GM19025 (cell line): ENCODE measurements at regions not wholly inside any gene's neighbourhood (a gene's known extent, or its start where the extent isn't known, plus 50 kb on each side); places are given as distances from the start of the nearest gene placed in this dataset.
"Not testable (repeated sequence)": the region's sequence is repeated elsewhere in the genome, so short reads cannot be mapped to it uniquely, and the experiment has no call there.

ENCODE experiments used
- ATAC-seq: cut with Tn5 transposase; IDR thresholded peaks from one replicate; pipeline ENCODE4 v1.9.1; 2021; ENCODE audit warnings: mild to moderate bottlenecking, low read depth, moderate library complexity; ENCODE audit not compliant: unreplicated experiment

DNA sequence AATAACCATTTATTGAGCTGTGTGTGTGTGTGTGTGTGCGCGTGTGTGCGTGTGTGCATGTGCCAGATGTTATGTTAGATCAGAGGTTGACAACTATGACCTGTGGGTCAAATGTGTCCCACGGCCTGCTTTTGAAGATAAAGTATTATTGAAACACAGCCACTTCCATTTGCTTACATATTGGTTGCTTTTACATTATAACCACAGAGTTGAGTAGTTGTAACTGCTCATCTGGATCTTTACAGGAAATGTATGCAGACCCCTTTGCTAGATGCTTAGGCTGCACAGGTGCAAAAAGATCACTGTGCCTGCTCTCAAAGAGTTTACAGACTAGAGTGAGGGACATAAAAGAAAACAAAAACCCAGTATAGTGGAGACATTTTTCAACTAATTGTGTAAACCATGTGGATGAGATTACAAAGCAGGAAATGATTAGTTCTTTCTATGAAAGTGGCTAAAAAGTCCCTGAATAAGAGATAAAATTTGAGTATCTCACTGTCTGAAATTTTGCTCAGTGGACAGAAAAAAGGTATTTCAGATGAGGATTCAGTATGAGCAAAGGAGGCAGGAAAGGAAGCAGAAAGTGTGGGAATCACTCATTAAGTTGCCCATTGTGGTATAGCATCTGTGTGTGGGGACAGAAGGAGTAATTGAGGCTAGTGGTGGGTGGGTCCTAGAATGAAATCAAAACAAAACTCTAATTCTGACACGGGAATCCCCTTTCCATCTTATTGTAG lies 188.4 kb downstream of the PAH start:
- ATAC-seq: no peak

DNA sequence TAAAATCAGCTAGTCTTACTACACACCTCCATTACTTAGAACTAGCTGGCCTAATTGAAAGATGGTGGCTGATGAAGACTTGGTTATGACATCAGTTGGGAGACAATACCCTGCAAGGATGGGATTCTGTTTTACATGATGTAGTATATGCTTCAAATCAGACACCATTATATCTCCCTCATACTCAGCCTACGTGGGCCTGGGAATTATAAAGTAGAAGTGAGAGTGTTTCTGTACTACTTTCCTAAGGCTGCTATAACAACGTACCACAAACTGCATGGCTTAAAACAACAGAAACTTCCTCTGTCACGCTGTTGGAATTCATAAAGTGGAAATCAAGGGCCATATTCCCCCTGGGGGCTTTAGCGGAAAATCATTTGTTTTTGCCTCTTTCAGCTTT lies 190.4 kb downstream of the PAH start:
- ATAC-seq: no peak

DNA sequence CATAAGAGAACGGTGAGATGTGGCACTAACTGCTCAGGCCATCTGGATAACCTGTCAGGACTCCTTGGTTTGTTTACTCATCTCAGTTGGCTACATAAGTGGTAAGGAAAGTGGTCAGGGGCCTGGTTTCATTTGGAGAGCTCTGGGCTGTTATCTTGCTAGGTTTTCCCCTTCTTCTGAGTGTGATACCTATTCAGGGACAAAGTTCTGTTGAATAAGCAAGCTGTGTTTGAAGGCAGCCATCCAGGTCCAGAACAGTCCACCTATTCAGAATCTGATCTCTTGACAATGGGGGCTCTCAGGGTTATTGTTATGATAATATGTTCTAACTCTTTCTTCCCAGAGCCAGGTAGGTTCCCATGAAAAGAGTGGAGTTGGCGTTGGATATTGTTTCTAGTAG lies 194.9 kb downstream of the PAH start:
- no peak for ATAC-seq

DNA sequence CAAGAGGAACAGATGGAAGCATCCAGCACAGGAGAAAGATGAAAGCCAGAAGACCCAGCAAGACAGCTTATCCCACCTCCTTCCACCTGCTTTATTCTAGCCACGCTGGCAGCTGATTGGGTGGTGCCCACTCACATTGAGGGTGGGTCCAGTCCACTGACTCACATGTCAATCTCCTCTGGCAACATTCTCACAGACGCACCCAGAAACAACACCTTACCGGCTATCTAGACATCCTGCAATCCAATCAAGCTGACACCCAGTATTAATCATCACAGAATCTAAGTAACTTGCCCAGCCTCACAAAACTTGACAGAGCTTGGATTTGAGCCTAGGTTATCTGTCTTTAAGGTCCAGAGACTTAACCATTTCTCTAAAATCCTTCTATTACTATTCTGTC lies 208.9 kb downstream of the PAH start:
- no peak for ATAC-seq

DNA sequence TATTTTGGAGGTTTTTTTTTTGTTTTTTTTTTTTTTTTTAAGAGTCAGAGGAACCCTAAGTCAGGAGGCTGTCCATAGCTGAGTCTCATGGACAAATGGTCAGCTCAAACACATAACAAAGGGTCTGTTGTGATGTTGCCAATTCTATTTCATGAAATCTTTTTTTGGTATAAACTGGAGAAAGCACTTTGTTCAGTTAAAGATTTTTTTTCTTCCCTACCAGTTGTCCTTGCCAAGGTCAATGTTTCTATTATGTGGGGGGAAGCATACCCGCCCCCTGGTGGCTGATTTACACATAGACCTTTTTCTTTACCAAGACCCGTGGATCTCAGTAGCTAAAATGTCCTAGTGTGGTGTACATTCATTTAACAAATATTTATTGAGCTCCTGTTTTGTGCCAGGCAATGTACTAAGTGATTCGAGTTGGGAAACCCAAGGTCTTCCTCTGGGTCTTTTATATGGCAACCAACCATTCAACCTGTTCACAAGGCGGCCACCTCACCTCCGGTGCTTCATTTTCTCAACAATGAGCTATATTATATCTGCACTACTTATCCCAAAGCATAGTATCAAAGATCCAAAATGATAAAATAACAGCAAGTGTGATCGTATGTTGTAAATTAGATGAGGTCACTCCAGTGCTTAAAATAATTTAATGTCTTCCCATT lies 214.5 kb downstream of the PAH start:
- no peak for ATAC-seq

DNA sequence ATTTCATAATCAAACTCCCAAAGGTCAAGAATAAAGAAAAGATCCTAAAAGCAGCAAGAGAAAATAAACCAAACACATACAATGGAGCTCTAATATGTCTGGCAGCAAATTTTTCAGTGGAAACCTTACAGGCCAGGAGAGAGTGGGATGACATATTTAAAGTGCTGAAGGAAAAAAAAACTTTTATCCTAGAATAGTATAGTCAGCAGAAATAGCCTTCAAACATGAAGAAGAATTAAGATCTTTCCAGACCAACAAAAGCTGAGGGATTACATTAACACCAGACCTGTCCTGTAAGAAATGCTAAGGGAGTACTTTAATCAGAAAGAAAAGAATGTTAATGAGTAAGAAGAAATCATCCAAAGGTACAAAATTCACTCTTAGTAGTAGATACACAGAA lies 215.7 kb upstream of the IGF1 start:
- ATAC-seq: no peak

DNA sequence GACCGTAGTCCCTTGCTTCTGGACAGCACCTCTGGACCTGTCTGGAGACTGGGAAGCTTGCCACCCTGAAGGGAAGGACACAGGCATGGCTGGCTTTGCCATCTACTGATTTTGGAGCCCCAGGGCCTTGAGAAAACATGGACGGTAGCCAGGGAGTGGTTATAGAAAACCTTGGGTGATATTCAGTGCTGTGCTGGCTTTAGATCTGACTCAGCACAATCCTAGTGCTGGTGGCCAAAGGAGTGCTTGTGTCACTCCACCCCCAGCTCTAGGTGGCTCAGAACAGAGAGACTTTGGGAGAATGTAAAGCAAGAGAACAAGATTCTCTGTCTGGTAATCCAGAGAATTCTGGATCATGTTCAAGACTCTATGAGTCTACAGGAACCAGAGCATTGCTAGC lies 214.5 kb upstream of the IGF1 start:
- no peak for ATAC-seq

DNA sequence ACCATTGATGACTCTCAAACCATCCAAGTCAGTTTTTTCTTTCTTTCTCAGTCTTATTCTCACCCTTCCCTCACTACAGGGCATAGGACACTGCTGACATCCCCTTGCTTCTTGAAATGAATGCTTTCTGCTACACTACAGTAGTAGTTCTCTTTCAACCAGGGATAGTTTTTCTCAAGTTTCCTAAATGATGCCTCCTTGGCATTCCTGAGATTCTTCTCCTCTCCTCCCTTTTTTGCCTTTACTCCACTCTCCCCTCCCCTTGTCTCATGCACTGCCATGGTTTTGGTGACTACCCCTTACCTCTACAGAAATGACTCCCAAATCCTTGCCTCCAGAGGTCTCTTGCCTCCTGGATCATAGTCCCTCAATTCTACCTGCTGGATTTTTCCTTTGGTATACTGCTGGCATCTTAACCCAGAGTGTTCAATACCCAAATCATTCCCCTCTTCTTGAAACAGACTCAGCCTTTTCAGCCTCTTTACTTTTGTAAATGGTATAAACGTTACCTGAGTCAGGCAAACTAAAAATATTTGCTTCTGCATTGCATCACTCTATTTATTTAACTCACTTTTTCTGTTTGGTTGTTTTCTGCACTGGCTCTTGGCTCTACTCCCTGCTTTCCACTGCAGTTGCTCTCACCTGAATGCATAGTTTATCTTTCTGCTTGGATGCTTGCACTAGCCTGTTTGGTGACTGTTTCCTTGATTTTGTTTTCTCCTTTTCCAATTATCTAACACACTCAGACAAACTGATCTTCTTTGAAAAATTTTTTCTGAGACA lies 211.6 kb upstream of the IGF1 start:
- no peak for ATAC-seq

DNA sequence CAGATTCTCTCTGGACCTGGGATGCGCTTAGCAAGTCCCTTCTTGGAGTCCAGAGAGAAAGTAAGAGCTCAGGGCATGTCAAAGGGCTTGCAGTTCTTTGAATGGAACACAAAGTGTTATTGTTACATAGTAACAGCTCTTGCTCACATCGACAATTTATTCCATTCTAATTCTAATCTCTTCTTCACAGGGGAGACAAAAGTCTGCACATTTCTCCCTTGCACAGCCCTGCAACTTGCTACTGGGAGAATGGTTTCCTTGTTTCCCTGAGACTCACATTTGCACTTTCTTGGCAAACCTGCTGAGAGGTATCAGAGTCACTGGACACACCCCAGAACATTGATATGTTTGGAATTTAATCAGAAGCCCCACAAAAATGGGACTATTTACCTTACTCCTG lies 209.9 kb upstream of the IGF1 start:
- no peak for ATAC-seq

DNA sequence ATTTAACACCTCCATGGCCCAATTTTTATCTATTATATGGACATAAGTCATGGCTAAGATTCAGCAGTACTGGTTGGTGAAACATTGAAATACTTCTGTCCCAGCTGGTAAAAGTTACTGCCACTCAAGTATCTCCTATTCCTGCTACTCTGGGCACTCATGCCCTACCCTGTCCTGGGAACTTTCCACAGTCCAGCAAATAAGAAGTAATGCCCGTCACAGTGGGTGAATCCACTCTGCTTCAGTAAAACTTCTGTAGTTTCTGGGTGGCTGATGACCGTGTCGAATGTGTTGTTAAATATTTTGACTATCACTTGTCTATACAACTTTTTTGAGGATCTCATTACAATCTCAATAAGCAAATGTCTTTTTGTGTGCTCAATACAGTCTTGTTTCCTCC lies 209.3 kb upstream of the IGF1 start:
- ATAC-seq: no peak

DNA sequence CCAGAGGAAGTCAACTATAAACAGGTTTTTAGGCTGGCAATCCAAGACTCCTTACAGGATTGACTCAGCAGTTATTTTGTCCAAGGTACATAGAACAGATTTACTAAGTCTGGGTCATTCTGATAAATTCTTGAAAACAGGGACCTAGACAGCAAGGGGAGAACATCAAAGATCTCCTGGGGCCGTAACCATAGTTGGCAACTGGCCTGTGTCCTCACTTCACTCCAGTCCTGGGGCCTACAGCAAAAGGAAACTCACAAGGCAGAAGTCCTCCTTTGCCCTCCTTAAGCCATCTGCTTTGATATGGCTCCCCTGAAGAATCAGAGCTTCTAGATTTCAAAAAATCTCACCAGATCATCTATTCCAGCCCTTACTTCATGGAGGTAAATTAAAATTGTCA lies 207.2 kb upstream of the IGF1 start:
- no peak for ATAC-seq

DNA sequence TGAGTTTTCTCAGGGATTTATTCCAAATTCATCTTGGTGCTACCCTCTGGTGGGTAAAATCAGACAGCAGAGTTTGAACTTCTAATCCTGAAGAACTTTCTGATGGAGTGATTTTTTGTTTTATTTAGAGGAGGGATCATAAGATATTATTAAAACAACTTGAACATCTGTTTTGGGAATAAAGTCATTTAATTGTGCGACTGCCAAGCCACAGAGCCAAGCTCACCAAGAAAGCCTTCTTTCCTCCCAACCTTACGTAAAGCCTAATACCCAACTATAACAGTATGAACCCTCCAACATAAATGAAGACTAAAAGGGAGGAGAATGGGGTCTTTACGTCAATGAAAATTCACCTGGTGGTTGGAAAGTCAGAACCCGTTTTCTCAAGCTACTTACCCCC lies 205.5 kb upstream of the IGF1 start:
- ATAC-seq: no peak

DNA sequence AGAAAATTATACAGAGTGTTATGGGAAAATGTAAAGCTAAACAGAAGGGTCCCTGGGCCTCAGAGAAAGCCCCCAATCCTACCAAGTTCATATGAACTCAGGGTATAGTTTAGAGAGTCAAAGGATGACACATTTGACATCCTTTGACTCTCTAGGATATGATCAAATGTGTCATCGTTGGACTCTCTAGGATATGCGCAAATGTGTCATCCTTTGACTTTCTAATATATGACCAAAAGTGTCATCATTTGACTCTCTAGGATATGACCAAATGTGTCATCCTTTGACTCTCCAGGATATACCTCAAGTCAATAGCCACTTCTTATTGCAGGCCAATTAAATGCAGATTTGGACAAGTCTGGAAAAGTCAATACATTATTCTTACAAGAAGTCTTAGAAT lies 204.8 kb upstream of the IGF1 start:
- ATAC-seq: no peak

DNA sequence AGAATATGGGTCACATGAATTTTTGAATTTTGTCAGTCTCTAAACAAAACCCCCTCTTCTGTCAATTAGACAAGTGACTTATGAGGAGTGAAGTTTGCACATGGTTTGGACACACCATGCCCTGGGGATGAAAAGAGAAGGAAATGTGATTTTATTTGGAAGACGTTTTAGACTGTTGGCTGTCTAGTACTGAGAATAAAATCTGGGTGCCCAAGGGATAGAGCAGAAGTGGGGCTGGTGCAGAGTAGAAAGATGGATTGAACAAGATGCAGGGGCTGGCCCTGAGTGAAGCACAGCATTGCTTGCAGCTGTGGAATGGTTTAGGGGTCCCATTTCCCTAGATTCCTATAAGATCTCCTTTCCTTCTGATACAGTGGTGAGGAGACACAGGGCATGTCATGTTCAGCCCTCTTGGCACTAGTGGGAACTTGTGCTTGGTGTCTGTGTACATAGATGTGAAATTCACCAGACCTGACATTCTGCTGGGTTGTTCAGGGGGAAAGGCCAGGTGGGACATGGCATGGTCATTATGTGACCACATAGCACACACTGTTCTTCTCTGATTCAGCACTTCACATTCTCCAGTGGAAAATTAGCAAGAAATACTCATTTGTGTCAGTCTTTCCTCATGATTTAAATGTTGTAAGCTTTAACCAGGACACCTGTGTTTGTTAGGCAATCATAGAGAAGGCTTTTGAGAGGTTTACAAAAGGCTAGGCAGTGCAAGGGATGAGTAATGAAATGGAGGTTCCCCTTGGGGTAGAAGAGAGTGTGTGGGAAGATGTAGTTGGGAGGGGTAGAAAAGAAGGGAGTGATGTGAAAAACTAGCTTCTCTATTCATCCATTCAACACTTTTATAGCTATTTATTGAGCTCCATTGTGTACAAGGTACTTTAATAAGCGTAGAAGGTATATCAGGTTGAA lies 202.3 kb upstream of the IGF1 start:
- no peak for ATAC-seq

DNA sequence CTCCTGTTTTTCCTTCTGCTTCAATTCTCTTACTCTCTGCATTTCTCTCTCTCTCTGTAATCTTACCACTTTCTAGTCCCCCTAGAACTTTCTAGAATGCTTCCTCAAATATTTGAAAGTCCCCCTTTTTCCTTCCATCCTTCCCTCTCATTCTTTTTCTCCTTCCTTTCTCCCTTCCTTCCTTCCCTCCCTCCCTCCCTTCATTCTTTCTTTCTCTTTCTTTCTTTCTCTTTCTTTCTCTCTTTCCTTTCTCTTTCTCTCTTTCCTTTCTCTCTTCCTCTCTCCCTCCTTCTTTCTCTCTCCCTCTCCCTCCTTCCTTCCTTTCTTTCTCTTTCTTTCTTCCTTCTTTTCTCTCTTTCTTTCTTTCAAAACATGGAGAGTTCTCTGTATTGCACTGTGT lies 201.4 kb upstream of the IGF1 start:
- ATAC-seq: no peak

DNA sequence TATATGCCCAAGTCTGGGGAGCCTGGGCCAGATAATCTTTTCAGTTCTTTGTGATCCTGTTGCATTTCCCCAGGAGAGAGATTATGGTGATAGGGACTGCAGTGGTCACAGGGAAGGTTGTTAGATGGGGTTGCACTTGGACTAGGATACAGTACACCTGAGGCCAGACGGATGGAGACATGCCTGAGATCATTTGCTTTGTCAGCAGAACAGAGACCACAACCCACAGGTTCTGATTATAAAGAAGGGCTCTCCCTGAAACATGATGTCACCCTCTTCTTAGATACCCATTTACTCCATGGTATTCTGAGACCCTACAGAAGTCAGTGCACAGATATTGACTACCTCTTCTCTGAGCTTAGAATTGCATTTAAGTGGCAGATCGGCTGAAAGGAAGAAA lies 200.9 kb upstream of the IGF1 start:
- ATAC-seq: no peak

DNA sequence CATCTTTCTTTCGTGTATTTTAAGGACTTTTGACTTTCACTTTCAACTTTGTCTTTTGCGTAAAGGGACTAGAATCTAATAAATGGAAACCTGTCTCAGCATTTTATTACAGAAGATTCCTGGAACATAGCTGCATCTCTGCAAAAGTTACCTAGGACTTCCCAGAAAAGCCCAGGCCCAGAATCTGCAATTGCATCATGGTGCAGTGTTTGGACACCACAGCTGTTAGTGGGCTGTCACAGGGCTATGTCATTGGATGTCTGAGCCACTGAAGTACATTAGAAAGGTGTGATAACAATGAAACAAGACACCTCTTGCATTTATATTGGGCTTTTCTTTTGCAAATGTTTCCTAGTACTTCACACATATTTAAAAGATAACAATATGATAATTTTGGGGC lies 199.9 kb upstream of the IGF1 start:
- ATAC-seq: no peak

DNA sequence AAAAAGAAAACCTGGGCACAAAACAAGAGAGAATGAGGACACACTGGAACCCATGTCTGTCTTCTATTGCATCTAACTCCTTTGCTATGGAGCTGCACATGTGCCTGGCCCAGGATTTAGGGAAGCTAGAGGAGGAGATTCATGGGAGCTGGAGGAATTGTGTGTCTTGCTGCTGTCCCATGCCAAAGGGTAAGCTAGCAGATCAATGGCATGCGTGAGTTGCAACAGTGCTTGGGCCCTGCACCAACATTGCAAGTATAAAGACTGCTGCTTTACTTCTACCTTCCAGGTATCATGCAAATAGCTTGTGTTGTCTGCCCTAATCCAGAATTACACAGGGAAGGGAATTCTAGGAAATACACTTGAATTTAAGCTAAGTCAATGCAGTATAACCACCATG lies 196.4 kb upstream of the IGF1 start:
- no peak for ATAC-seq

DNA sequence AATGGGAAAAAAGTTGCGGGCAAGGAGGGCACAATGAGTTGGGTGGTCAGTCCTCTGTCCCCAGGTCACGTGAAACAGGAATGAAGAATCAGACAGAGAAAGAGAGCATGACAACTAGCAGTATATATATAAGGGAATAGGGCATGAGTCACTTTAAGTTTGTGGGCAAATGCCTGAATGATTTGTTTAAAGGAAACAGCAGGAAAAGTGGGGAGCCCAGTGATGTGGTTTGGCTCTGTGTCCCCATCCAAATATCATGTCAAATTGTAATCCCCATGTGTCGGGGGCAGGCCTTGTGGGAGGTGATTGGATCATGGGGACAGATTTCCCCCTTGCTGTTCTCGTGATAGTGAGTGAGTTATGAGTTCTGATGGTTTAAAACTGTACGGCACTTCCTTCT lies 195.3 kb upstream of the IGF1 start:
- no peak for ATAC-seq

DNA sequence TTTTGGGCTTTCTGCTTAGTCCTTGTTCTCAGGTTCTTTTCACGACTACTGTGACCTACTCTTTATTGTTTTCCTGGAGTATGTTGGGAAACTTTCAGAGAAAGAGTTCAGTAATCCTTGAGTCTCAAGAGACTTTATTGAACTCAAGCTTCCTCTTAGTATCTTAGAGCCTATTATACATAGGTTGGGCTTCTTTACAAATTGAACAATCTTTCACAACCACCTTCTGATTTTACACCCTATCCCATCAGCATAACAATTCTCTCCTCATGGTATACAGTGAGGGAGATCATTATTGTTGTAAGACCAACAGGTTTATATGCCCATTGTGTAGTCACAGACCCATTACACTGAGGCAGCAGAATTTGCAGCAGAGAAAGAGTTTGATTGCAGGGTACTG lies 193.2 kb upstream of the IGF1 start:
- ATAC-seq: no peak

DNA sequence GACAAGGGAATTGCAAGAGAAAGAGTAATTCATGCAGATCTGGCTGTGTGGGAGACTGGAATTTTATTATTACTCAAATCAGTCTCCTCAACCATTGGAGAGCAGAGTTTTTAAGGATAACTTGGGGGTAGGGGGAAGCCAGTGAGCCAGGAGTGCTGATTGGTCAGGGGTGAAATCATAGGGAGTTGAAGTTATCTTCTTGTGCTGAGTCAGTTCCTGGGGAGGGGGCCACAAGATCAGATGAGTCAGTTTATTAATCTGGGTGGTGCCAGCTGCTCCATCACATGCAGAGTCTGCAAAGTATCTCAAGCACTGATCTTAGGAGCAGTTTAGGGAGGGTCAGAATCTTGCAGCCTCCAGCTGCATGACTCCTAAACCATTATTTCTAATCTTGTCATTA lies 191.8 kb upstream of the IGF1 start:
- not testable (repeated sequence) for ATAC-seq
